GM13976 (cell line): ENCODE measurements at regions not wholly inside any gene's neighbourhood (a gene's known extent, or its start where the extent isn't known, plus 50 kb on each side); places are given as distances from the start of the nearest gene placed in this dataset.
"Not testable (repeated sequence)": the region's sequence is repeated elsewhere in the genome, so short reads cannot be mapped to it uniquely, and the experiment has no call there.

Source experiments
- DNase-seq: peaks from one replicate; pipeline ENCODE4 v3.0.0; 2012; ENCODE audit warnings: low spot score
- in situ Hi-C: fragments of 300-500 bp; cut with MboI; formaldehyde crosslinking; loops from one replicate; pipeline ENCODE4 v1.12.0; 2022; ENCODE audit warnings: low sequenced_read_pairs, mixed read lengths, inconsistent platforms; ENCODE audit not compliant: unreplicated experiment
- TF ChIP-seq, protein P1 (sequence below): IDR thresholded peaks from 2 replicates; pipeline ENCODE4 v1.5.1; 2012; ENCODE audit warnings: borderline replicate concordance, mild to moderate bottlenecking; ENCODE audit not compliant: insufficient read depth; ENCODE audit errors: extremely low read depth, missing control alignments, control extremely low read depth

GRCh38 chr6:57946769-57947091 is 629.3 kb downstream of the PRIM2 start:
- DNase-seq, in situ Hi-C loops: not testable (repeated sequence)

- DNase-seq, in situ Hi-C loops: not testable (repeated sequence)
Measured at GRCh38 chr6:57948481-57948880, 631.1 kb downstream of the PRIM2 start.

DNA sequence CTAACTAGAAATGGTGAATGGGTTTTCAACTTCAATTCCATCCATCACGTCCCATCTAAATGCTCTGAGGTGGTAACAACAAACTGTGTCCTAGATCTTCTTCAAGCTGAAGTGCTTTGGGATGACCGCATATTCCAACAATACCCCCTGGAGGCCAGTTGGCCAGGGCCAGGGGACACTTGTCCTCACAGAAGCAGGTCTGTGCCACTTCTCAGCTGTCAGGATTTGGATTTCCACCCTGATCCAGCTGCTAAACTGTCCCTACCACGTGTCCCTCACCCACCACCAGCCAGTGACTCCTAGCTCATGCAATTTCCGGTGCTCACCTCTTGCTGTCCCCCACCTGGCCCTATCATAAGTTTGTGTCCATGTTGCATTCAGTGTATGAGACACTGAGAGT is 633.0 kb downstream of the PRIM2 start:
- in situ Hi-C loops, DNase-seq: not testable (repeated sequence)

GRCh38 chr6:57966757-57967156 is 649.3 kb downstream of the PRIM2 start:
- in situ Hi-C loops, DNase-seq: not testable (repeated sequence)

DNA sequence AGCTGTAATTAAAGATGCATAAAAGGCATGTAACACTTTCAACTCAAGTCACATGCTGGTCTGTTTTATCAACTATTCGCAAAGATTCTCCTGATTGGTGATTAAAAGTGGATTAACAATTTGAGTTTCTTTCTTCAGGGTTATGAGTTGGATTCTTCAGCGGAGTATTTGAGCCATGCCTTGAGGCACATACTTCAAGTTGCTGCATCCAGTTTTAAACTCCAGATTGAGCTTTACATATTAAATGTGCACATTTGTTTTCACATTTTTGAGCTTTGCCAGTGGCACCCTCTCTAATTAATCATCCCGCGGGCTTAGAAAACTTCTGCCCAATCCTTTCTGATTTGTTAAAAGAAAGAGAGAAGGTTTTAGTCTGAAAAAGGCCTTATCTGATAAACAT is 654.5 kb downstream of the PRIM2 start:
- in situ Hi-C loops, DNase-seq: not testable (repeated sequence)

GRCh38 chr6:57974653-57975052 is 657.2 kb downstream of the PRIM2 start:
- in situ Hi-C loops = no loop called here
- TF ChIP-seq, protein P1, sequence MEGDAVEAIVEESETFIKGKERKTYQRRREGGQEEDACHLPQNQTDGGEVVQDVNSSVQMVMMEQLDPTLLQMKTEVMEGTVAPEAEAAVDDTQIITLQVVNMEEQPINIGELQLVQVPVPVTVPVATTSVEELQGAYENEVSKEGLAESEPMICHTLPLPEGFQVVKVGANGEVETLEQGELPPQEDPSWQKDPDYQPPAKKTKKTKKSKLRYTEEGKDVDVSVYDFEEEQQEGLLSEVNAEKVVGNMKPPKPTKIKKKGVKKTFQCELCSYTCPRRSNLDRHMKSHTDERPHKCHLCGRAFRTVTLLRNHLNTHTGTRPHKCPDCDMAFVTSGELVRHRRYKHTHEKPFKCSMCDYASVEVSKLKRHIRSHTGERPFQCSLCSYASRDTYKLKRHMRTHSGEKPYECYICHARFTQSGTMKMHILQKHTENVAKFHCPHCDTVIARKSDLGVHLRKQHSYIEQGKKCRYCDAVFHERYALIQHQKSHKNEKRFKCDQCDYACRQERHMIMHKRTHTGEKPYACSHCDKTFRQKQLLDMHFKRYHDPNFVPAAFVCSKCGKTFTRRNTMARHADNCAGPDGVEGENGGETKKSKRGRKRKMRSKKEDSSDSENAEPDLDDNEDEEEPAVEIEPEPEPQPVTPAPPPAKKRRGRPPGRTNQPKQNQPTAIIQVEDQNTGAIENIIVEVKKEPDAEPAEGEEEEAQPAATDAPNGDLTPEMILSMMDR = no peak
- DNase-seq = no peak

DNA sequence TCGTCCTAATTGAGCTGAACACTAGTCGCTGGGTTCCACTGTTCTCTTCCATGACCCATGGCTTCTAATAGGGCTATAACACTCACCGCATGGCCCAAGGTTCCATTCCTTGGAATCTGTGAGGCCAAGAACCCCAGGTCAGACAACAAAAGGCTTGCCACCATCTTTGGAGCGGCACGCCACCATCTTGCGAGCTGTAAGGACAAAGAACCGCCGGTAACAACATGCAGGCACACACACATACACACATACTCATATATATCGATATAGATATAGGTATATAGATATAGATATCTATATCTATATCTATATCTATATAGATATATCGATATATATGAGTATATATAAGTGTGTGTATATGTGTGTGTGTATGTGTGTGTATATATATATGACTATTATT is 657.7 kb downstream of the PRIM2 start:
- in situ Hi-C loops, DNase-seq: not testable (repeated sequence)

DNA sequence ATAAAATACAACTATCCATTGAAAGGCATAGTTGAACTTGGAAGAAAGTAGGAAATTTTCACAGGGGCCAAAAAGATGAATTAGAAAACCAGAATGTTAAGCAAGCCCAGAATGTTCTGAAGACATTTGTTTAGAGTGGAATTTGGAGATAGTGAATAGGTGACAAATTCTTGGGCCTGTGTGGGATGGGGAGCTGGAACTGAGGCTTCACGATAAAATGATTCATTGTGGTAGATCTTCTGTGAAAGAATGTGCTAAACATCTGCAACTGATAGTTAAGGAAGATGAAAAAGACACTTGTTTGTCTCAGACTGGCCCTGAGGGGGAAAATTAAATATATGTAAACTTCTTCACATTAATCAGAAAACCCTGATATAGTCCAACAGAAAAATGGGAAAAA is 658.9 kb downstream of the PRIM2 start:
- in situ Hi-C loops, DNase-seq: not testable (repeated sequence)

DNA sequence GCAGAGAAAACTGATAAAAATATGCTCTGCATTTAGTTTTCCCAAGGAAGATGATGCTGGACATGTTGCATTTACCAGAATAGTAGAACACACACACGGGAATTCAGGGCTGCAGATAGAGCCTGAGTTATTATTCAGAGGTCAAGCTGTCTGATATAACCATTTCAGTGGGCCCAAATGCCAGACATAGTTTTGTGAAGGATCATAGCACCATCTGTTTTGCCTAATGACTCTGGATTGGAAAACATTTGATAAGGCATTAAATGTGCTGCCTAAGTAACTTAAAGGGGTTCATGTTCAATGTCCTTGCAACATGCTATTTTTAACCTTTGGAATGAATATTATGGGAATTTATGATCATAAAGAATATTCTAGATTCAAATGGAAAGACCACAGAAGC is 666.2 kb downstream of the PRIM2 start:
- DNase-seq, in situ Hi-C loops: not testable (repeated sequence)

DNA sequence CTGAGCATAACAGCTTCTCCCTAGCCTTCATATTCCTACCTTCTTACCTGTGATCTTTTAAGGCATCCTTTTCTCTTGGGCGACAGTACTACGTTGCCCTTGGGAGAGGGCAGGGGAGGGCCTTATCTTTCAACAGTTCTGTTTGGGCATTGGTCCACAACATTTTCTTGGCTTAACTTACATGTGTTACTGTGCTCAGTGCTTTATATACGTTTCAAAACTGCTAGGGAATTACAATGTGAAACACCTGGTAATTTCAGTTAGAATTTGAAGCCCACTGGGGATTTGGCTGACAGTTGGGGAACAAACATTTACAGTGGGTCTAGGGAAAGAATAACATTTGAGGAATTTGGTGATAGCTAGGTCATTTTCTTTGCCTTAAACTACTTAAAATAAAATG is 667.1 kb downstream of the PRIM2 start:
- DNase-seq, in situ Hi-C loops: not testable (repeated sequence)

DNA sequence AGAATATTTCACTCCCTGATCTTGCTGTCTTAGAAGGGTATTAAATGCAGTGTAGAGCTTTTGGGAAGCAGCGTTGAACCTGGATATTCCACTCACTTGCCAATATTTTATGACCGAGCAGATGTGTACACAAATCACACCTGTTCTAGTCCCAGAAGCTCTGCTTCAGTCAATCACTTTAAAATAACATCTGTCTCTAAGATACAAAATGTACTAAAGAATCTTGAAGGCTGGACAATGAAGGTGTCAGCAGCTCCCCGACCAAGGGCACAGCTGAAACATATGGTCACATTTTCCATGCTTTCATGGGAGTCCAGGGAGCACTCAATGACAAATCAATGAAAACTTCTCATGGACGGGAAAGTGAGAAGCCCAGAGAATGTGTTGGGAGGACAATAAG is 668.3 kb downstream of the PRIM2 start:
- DNase-seq, in situ Hi-C loops: not testable (repeated sequence)

- in situ Hi-C loops = not testable (repeated sequence)
- peak; percentile 9 for DNase-seq
Measured at GRCh38 chr6:57986584-57986983, 669.2 kb downstream of the PRIM2 start.

- in situ Hi-C loops, DNase-seq: not testable (repeated sequence)
Measured at GRCh38 chr6:57989520-57990080, 672.2 kb downstream of the PRIM2 start.

- in situ Hi-C loops, DNase-seq: not testable (repeated sequence)
Measured at GRCh38 chr6:57998858-57999619, 681.6 kb downstream of the PRIM2 start.

- DNase-seq, in situ Hi-C loops: not testable (repeated sequence)
Measured at GRCh38 chr6:58000233-58000632, 682.8 kb downstream of the PRIM2 start.

DNA sequence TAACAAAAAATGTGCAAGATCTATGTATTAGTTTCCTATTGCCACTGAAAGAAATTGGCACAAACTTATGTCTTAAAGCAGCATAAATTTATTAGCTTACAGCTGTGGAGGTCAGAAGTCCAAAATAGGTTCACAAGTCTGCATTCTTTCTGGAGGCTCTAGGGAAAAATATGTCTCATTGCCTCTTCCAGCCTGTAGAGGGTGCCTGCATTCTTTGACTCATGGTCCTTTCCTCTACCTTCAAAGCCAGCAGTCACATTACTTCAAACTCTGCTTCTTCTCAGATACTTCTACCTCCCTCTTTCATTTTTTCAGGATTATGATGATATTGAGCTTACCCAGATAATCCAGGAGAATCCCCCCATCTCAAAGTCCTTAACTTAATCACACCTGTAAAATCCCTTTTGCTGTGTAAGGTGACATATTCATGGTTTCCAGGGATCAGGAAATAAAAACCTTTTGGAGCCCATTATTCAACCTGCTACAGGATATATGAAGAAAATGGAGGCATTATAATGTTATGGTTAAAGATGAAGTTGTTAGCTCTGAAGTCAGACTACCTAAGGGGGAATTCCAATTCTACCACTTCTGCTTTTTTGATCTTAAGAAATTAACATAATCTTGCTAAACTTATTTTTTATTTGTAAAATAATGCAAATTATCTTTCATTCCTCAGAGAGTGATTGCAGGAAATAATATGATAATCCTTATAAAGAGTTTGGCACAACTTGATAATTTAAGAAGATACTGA is 686.2 kb downstream of the PRIM2 start:
- DNase-seq, in situ Hi-C loops: not testable (repeated sequence)

DNA sequence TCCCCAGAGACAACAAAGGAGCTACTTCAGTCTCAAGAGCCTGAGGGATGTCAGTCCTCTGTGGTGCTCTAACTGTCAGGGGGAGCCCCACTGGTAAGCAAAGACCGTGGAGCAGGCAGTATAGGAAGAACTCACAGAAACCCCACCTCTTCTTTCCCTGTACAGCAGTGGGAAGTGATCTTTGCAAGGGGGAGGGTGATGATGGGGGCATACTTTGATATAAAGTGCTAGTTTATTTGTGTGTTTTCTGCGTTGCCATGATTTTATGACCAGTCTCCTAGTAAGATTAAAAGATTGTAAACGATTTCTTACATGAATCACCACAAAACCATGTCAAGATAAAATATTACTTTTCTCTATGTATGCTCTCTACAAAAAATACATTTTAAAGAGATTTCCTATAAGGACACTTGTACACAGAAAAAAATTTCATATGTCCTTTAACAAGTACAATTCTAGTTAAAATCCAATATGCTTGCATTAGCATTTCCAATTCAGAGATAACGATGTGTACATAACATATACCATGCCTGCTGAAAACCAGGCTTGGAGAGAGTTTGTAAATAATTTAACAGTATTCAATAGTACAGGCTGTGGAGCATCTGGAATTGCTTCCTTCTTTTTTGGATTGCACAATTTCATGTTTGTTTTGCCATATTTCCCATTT is 690.0 kb downstream of the PRIM2 start:
- DNase-seq, in situ Hi-C loops: not testable (repeated sequence)
